GM12875 (cell line): ENCODE measurements at regions not wholly inside any gene's neighbourhood (a gene's known extent, or its start where the extent isn't known, plus 50 kb on each side); places are given as distances from the start of the nearest gene placed in this dataset.

Experiments used
- H3K4me3 ChIP-seq: one replicate; pipeline ENCODE4 v1.5.1; 2011; ENCODE audit warnings: low read depth, low read length, control low read depth
- CTCF ChIP-seq: IDR thresholded peaks from 2 replicates; pipeline ENCODE4 v1.5.1; 2011; ENCODE audit warnings: low read depth, mild to moderate bottlenecking, control low read depth, inconsistent platforms, low read length, moderate library complexity, borderline replicate concordance; ENCODE audit not compliant: insufficient read depth

GRCh38 chr12:20011200-20011599 is 357.1 kb upstream of the PDE3A start:
- H3K4me3 ChIP-seq: no peak overlapping the region
- no peak for TF ChIP-seq CTCF

GRCh38 chr12:20017802-20018201 is 350.5 kb upstream of the PDE3A start:
- no peak overlapping the region for H3K4me3 ChIP-seq
- no peak for TF ChIP-seq CTCF

- no peak for TF ChIP-seq CTCF
- no peak overlapping the region for H3K4me3 ChIP-seq
These were observed 349.9 kb upstream of the PDE3A start for GRCh38 chr12:20018406-20018805.

GRCh38 chr12:20024194-20024593 is 344.1 kb upstream of the PDE3A start:
- no peak for TF ChIP-seq CTCF
- no peak overlapping the region for H3K4me3 ChIP-seq

- no peak for TF ChIP-seq CTCF
- no peak overlapping the region for H3K4me3 ChIP-seq
These were observed 340.3 kb upstream of the PDE3A start for GRCh38 chr12:20028033-20028432.

GRCh38 chr12:20030826-20031225 is 337.5 kb upstream of the PDE3A start:
- TF ChIP-seq CTCF: no peak
- no peak overlapping the region for H3K4me3 ChIP-seq

- no peak for TF ChIP-seq CTCF
- no peak overlapping the region for H3K4me3 ChIP-seq
These were observed 328.8 kb upstream of the PDE3A start for GRCh38 chr12:20039562-20039961.
